GM19463 (cell line): ENCODE measurements at regions not wholly inside any gene's neighbourhood (a gene's known extent, or its start where the extent isn't known, plus 50 kb on each side); places are given as distances from the start of the nearest gene placed in this dataset.

Experiments
- ATAC-seq: cut with Tn5 transposase; IDR thresholded peaks from one replicate; pipeline ENCODE4 v1.9.1; 2021; ENCODE audit warnings: mild to moderate bottlenecking, moderate library complexity; ENCODE audit not compliant: unreplicated experiment

- ATAC-seq, result no peak
Observed at GRCh38 chr18:43875511-43875910, 598.2 kb upstream of the SYT4 start.

GRCh38 chr18:43876286-43876685 is 599.0 kb upstream of the SYT4 start:
- no peak for ATAC-seq

GRCh38 chr18:43876748-43877147 is 599.5 kb upstream of the SYT4 start:
- ATAC-seq, result no peak

GRCh38 chr18:43877616-43878321 is 600.5 kb upstream of the SYT4 start:
- no peak for ATAC-seq

GRCh38 chr18:43879415-43879814 is 602.1 kb upstream of the SYT4 start:
- no peak for ATAC-seq

- ATAC-seq, result no peak
Observed at GRCh38 chr18:43882358-43883055, 605.2 kb upstream of the SYT4 start.

GRCh38 chr18:43883886-43884285 is 606.6 kb upstream of the SYT4 start:
- no peak for ATAC-seq

GRCh38 chr18:43886341-43886740 is 609.1 kb upstream of the SYT4 start:
- no peak for ATAC-seq

- no peak for ATAC-seq
Observed at GRCh38 chr18:43887491-43887890, 610.2 kb upstream of the SYT4 start.

GRCh38 chr18:43888598-43888997 is 611.3 kb upstream of the SYT4 start:
- ATAC-seq, result no peak

GRCh38 chr18:43893001-43893637 is 615.8 kb upstream of the SYT4 start:
- no peak for ATAC-seq

- no peak for ATAC-seq
Observed at GRCh38 chr18:43904209-43904837, 627.0 kb upstream of the SYT4 start.

- no peak for ATAC-seq
Observed at GRCh38 chr18:43914018-43914417, 636.7 kb upstream of the SYT4 start.

GRCh38 chr18:43916984-43917383 is 639.7 kb upstream of the SYT4 start:
- ATAC-seq, result no peak

- ATAC-seq, result no peak
Observed at GRCh38 chr18:43917520-43917919, 640.2 kb upstream of the SYT4 start.

- ATAC-seq, result no peak
Observed at GRCh38 chr18:43919551-43919950, 642.3 kb upstream of the SYT4 start.

GRCh38 chr18:43931439-43931838 is 654.1 kb upstream of the SYT4 start:
- no peak for ATAC-seq

- ATAC-seq, result no peak
Observed at GRCh38 chr18:43932140-43932539, 654.9 kb upstream of the SYT4 start.

GRCh38 chr18:43933177-43933576 is 655.9 kb upstream of the SYT4 start:
- ATAC-seq, result no peak

- no peak for ATAC-seq
Observed at GRCh38 chr18:43934322-43934721, 657.0 kb upstream of the SYT4 start.

GRCh38 chr18:43934781-43935471 is 657.6 kb upstream of the SYT4 start:
- no peak for ATAC-seq
